GM21447 (cell line): ENCODE measurements at regions not wholly inside any gene's neighbourhood (a gene's known extent, or its start where the extent isn't known, plus 50 kb on each side); places are given as distances from the start of the nearest gene placed in this dataset.

Experiments used
- ATAC-seq: cut with Tn5 transposase; IDR thresholded peaks from one replicate; pipeline ENCODE4 v1.9.1; 2021; ENCODE audit not compliant: unreplicated experiment

DNA sequence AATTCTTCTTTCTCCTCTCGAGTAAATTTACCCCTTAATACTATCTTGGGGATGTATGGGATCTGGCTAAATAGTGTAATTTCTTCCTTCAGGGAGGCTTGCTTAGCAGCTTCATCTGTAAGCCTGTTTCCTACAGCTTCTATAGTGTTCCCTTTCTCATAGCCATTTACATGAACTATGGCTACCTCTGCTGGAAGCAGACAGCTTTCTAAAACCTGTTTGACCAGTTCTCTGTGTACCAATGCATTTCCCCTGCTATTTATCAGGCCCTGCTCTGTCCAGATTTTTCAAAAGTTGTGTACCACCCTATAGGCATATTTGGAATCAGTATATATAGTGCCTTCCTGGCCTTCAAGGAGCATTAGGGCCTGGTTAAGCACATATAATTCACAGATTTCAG lies 113.6 kb upstream of the PCDH9 start:
- no peak for ATAC-seq

DNA sequence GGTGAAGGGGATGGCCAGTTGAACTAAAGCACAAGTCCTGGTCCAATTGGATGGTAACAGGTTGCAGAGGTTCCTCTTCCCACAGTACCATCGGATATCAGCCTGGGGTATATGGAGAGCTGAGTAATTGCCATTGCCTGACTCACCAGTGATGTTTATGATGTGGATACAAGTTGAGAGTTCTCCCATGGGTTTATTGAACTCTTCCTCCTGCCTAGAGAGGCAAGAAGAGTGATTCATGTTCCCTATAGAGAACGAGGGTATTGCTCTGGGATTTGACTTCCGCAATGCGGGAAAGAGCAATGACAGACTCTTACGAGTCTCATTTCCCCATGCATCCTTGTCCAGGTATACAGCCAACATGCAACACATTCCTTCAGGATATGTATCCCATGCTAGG lies 111.3 kb upstream of the PCDH9 start:
- ATAC-seq: no peak

DNA sequence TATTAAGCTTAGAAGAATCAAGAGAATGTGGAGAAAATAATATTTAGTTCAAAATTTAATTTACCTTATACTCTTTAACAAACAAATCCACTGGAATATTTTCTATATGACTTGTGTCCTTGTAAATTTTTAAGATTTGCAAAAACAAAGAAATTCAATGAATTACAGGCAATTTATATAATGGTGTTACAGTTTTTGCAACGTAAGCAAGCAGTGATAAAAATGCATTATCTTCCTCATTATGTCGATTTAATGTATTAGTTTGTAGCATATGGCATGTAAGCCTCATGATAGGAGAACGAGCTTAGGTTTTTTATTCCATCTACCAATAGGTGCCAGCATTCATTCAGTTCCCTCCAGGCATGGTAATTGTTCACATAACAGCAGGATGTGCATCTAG lies 100.0 kb upstream of the PCDH9 start:
- ATAC-seq: no peak

- no peak for ATAC-seq
These were observed 98.8 kb upstream of the PCDH9 start for GRCh38 chr13:67328895-67329294.

GRCh38 chr13:67318860-67319259 lies 88.7 kb upstream of the PCDH9 start:
- no peak for ATAC-seq

GRCh38 chr13:67318398-67318797 lies 88.3 kb upstream of the PCDH9 start:
- ATAC-seq: no peak

DNA sequence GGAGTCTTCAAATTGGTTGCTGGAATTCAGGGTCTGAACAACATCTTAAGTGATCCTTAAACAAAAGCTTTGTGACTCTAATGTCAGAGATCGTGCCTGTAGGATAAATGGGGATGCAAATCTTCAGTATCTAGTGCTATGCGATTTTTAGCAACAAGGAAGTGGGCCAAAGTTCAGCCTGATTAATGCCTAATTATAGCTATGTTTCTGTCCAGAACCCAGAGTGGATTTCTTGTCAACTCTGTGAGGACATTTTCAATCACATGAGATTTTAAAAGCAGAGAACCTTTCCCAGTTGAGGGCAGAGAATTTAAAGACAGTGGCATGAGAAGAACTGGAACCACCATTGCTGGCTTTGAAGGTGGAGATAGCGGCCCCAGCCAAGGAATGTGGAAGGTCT lies 84.3 kb upstream of the PCDH9 start:
- ATAC-seq: no peak

DNA sequence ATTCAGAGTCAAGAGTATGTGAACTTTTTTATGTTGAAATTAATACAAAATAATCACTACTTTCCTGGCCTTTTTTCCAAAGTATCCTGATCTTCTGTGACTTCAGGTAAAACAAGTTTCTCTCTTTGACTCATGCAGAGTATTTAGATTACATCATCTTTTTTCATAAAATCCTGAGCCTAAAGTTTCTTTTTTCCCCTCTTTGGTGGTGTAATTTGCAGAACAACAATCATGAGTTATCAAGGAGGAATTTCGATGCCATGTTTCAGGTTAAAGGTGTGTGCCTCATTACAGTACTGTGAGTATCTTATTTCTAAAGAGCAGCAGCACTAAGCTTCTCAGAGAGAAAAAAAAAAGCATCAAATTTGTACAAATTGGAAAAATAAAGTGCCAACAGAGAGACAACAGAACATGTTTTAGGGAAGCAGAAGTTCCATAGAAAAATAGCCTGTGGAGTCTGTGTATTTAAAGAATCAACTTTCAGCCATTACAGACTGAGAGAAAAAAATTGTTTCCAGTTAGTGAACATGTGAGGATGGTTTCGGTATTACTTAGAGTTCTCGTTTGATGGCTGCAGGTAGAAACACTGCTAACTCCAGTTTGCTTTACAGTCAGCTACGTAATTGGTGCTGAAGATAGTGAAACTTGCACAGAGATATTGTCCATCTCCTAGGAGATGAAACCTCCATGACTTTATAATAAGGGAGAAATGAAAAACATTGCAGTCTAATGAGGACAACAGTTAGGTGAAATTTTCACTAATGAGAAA lies 78.1 kb upstream of the PCDH9 start:
- no peak for ATAC-seq

- no peak for ATAC-seq
These were observed 76.6 kb upstream of the PCDH9 start for GRCh38 chr13:67306742-67307141.

DNA sequence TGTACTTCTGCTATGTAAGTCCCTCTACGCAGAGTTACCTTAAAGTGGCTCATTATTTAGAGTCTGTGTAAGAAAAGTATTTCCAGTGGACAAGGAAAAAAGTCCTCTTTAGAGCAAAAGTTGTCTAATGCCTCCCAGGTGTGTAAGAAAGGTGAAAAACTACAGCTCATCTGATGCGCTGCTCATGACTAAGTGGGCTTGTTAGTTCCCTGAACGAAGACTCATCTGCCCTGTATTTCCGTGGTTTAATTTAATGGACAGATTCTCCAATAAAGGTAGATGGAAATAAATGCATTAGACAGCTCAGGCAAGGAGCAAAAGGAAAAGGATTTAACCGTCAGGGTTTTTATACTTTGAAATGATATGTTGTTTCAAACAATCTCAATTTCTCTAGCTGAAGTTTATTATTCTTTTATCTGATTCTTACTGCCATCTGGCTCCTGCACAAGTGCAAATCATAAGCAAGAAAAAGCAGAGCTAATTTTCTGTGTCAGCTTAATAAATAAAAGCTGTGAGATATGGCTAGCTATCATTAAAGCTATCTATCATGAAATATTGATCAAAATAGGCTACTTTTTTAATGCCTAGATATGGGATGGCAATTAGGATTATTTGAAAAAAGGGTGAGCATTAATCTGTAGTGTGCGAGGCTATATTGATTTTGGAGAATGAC lies 73.7 kb upstream of the PCDH9 start:
- no peak for ATAC-seq

GRCh38 chr13:67299751-67300150 lies 69.6 kb upstream of the PCDH9 start:
- ATAC-seq: no peak

GRCh38 chr13:67299072-67299635 lies 69.0 kb upstream of the PCDH9 start:
- no peak for ATAC-seq

DNA sequence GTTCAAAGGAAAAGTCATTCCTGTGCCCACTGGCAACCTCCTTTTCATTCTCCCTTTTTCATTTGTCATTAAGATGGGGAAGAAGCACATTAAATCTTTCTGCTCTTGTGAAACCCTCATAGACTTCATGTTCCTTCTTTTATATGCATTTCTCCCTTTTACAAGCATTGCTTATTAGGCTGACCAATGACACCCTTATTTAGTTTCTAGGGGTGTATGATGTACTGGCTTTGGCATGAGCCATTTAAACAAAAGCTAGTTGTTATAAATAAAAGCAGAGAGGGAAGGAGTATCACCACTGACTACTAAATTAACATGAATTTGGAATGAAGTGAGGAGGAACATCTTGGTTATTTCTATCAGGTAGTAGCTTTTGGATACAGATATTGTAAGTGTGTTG lies 68.2 kb upstream of the PCDH9 start:
- no peak for ATAC-seq

DNA sequence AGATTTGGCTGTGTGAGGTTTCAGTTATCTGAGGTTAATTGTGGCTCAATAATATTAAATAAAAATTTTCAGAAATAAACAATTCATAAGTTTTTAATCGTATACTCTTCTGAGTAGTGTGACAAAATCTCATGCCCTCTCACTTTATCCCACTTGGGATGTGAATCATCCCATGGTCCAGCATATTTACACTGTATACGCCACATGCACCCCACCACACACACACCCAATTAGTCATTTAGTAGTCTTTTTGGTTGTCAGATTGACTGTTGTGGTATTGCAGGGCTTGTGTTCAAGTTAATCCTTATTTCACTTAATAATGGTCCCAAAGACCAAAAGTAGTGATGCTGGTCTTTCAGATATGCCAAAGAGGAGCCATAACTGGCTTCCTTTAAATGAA lies 66.4 kb upstream of the PCDH9 start:
- ATAC-seq: no peak

- no peak for ATAC-seq
These were observed 62.8 kb upstream of the PCDH9 start for GRCh38 chr13:67292886-67293285.

- ATAC-seq: no peak
These were observed 55.5 kb upstream of the PCDH9 start for GRCh38 chr13:67285611-67286010.

DNA sequence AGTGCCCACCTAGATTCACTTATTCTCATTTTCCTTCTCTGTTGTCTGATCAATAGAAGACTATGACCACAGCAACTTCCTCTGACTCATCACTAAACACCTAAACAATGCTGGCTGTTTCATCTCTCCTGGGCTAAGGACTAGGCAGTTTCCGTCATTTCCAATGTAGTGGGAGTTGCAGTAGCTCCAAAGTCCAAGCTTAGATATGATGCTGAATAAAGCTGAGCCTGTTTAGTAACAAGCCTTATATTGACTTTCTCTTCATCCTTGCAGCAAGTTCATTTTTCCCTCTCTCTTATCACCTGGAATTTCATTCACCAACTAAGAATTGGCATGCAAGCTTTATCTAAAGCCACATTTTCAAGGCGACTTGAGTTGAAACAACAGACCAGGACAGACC lies 53.5 kb upstream of the PCDH9 start:
- no peak for ATAC-seq

DNA sequence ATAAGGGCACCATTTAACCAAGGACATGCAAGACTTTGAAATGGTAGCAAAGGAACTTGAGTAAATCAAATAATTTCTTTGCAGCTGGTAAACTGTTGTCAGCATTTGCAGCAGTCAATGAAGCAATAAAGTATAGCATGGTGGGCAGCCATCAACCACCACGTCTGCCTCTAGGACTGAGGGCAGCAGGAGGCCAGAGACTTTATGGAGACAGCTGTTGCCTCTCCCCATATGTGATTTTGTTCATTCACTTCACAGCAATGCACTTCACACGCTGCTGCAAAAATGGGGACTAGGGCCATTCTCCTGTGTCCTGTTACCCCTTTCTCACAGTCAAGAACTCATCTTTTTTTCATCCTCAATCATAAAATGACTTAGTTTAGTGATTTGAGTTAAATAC lies 51.3 kb upstream of the PCDH9 start:
- no peak for ATAC-seq
